Posterior vena cava (tissue), 2 donors: ENCODE measurements at regions not wholly inside any gene's neighbourhood (a gene's known extent, or its start where the extent isn't known, plus 50 kb on each side); places are given as distances from the start of the nearest gene placed in this dataset.
"Not testable (repeated sequence)": the region's sequence is repeated elsewhere in the genome, so short reads cannot be mapped to it uniquely, and the experiment has no call there.

Experiments
- DNase-seq: peaks from one replicate; pipeline ENCODE4 v3.0.0-alpha.2; 2020; ENCODE audit warnings: low spot score
- intact Hi-C, 2 donors: fragments of 100-400 bp; cut with DNase I; formaldehyde crosslinking; loops; one replicate each; pipeline versions ENCODE4 v1.14.1 to v1.14.2; 2022 to 2023
- donor health status: DM: yes; HTN: yes; CAD: no.
- donor health status: DM: yes; HTN: yes; CAD: no.

DNA sequence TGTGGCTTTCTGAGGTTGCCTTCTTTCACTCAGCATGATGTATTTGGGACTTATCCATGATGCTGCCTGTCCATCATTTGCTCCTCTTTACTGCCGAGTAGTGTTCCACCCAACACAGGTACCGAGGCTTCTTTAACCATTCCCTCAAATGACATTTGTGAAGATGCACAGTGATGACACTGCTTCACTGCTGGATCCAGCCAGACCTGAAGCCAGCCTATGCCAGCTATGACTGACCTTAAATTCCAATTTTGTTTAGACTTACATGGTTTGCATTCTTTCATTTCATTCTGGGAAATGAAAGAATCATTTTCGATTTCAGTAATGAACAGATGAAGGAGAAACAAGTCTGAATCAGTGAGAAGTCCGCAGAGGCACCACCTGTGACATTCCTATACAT, 271.0 kb downstream of the AACS start:
- no peak for DNase-seq
- intact Hi-C loops: no loop called here

DNA sequence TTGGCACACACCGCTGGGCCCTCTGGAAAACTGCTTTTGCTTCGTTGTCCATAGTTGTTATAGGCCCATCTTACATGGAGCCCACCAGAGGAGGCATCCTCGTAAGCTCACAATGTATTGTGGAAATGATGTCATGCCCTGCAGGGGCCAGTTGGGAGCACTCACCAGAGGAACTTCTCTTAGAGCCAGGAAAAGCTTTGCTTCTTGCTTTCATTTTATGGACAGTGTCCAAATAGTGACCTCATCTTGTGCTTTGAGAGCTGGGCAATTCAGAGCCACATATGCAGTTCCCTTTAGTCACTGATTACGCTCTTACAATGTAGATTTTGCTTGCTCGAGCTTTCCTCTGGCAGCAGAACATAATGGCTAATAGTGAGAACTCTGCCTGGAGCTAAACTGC, 275.6 kb downstream of the AACS start:
- intact Hi-C loops: no loop called here
- DNase-seq: no peak

DNA sequence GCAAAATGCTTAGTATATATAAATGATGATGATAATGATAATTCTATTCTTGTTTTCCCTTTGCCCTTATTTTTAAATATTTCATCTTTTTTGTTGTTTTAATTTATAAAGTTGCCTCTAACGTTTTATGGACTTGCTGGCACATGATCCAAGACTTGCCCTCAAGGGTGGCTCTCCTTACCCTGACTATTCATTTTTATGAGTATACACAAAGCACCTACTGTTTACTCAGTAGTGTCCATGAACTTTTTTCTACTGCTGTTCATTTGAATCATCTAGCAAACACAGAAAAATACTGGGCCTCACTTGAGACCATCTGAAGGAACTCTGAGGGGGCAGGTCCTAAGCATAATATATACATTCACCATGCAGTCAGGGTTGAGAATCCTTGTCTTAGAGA, 276.2 kb downstream of the AACS start:
- DNase-seq: no peak
- intact Hi-C loops: no loop called here

GRCh38 chr12:125343649-125344048, 278.4 kb downstream of the AACS start:
- DNase-seq: no peak
- intact Hi-C loops: no loop called here

GRCh38 chr12:125346362-125346761, 281.1 kb downstream of the AACS start:
- no peak for DNase-seq
- intact Hi-C loops: no loop called here

GRCh38 chr12:125351788-125352187, 286.6 kb downstream of the AACS start:
- intact Hi-C loops: no loop called here
- DNase-seq: no peak

DNA sequence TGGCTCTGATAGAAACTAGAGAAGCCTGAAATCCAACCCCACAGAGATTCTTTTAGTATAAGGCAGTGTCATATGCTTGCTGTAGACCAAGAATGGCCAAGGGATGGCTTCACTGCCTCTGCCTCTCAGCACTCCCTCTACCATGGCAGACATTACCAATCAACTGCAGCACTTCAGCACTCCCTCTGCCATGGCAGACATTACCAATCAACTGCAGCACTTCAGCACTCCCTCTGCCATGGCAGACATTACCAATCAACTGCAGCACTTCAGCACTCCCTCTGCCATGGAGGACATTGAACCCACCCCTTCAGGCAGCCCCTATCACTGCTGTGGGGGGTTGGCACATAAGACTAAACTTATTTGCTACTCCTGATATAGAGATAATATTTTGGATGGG, 287.8 kb downstream of the AACS start:
- intact Hi-C loops: not testable (repeated sequence)

DNA sequence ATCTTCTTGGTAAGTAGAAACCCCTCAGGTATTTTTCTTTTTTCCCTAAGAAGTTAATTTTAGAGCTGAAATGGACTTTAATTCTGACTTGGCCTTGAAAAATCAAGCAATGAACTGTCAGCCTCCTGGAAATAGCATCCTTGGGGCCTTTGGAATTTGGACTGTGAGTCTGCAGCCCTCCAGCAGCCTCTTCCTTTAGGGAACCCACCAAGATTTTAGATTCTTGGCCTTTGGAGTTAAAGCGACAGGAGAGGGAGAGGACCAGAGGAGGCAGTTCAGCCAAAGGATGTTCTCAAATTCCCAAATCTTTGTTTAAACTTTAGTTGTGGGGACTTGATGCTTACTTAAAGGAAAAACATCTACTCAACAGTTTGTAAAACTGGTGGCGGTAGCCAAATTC, 288.6 kb downstream of the AACS start:
- intact Hi-C loops: no loop called here
- DNase-seq: no peak

More for the DNA sequence above, 287.8 kb downstream of the AACS start:
- DNase-seq: not testable (repeated sequence)

DNA sequence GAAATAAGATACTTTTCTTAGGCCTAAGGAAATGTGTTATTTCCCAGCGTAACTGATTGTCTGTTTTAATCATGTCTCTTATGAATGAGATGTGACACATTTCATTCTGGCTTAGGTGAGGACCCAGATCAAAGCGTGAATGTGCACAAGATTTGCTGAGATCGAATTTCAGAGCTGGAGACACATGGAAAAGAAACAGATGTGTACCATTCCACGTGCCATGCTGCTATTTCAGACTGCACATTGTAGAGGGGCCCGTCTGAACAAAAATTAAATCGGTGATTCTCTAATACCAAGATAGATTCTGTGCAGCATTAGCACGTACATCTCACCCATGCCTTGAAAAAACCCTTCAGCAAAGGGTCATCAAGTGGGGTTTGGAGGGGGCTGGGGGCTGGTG, 290.4 kb downstream of the AACS start:
- no peak for DNase-seq
- intact Hi-C loops: no loop called here

DNA sequence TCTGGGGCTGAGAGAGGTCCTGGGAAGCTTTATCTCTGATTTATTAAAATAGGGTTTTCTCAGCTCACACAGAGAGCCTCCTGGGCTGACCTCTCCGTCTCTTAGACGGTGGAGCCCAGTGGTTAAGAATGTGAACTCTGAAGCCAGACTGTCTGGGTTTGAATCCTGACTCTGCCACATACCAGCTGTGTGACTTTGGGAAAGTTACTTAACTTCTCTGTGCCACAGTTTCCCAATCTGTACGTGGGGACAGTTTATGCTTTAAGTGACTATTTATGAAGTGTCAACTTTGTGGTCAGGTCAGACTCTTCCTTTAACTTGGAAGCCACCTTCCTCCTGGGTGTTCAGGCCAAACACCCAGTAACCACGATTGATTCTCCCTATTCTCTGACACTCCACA, 290.9 kb downstream of the AACS start:
- intact Hi-C loops: no loop called here

GRCh38 chr12:125357561-125357960, 292.3 kb downstream of the AACS start:
- intact Hi-C loops: no loop called here
- no peak for DNase-seq

More for the DNA sequence above, 290.9 kb downstream of the AACS start:
- no peak for DNase-seq

GRCh38 chr12:125360540-125360939, 295.3 kb downstream of the AACS start:
- DNase-seq: no peak
- intact Hi-C loops: no loop called here

DNA sequence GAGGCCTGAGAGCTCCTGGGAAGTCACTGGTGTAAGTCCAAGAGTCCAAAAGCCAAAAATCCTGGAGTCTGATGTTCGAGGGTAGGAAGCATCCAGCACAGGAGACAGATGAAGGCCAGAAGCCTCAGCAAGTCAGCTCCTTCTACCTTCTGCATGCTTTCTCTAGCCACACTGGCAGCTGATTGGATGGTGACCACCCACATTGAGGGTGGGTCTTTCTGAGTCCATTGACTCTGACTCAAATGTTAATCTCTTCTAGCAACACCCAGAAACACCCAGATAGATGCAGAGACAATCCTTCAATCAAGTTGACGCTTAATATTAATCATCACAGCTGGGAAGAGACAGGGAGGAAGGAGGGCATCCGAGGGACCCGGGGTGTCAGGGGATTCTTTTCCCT, 305.8 kb downstream of the AACS start:
- DNase-seq: no peak
- intact Hi-C loops: no loop called here

- no peak for DNase-seq
- intact Hi-C loops: no loop called here
These were observed 306.9 kb downstream of the AACS start for GRCh38 chr12:125372085-125372484.

- no peak for DNase-seq
- intact Hi-C loops: no loop called here
These were observed 308.1 kb downstream of the AACS start for GRCh38 chr12:125373375-125373774.

DNA sequence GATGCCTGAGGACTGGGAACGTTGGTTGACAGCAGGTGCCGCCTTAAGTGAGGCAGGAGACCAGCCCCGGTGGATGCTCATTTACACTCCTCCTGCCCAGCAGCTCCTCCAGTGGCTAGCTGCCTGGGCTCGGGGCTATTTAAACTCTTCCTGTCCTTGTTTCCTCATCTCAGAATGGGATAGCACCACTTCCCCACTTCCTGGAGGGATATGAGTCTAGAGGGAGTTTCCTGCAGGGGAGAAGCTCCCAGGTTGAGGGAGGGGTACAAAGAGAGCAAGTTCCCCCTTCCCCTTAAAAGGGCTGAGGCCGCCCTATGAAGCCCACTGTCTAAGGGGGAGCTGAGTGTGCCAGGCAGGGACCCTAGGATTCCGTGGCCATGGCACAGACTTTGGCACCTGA, 311.2 kb downstream of the AACS start:
- no peak for DNase-seq
- intact Hi-C loops: no loop called here

GRCh38 chr12:125377093-125377492, 311.9 kb downstream of the AACS start:
- no peak for DNase-seq

DNA sequence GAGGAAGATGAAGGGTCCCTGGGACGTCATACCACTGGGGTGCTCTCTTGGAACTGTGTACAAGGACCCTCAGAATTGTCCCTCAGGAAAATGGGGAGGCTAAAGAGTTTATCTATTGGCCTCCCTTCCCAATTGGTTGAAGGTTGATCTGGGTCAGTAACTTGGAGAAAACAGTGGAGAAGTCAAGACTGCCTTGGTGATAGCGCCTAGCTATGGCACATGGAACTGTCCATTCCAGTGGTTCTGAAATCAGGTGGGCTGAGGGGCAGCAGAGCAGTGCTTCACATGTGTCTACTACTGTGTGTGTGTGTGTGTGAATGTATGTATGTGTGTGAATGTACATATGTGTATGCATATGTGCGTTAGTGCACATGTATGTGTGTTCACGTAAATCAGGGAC, 316.1 kb downstream of the AACS start:
- intact Hi-C loops: loop anchor here in 1 of 2 donors (5.0 kb wide), 1 partner anchor 1936 kb away; no protein-coding TSS in a partner anchor

More at GRCh38 chr12:125377093-125377492, 311.9 kb downstream of the AACS start:
- intact Hi-C loops: no loop called here

GRCh38 chr12:125382926-125383325, 317.7 kb downstream of the AACS start:
- intact Hi-C loops: loop anchor here in 1 of 2 donors (5.0 kb wide), 1 partner anchor 1934 kb away; no protein-coding TSS in a partner anchor
- DNase-seq: no peak

More for the DNA sequence above, 316.1 kb downstream of the AACS start:
- no peak for DNase-seq

- DNase-seq: no peak
- intact Hi-C loops: no loop called here
These were observed 321.4 kb downstream of the AACS start for GRCh38 chr12:125386652-125387051.

DNA sequence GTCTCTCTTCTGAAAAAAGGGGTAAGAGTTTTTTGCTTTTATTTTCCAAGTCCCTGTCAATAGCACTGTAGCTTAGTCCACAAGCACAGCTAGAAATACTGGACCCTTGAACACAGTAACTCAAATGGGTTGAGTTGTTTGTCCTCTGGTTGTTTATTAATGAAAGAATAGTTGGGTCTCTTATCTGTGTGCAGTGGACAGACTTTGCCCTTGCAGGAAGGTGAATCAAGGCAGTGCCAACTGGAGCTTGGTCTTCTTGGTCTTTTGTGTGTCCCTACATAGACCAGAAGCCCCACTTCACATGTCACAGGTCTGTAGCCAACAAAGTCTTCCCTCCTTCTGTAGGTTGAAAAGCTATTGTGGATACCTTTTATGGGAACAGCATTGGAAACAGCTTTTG, 322.0 kb downstream of the AACS start:
- no peak for DNase-seq
- intact Hi-C loops: no loop called here

DNA sequence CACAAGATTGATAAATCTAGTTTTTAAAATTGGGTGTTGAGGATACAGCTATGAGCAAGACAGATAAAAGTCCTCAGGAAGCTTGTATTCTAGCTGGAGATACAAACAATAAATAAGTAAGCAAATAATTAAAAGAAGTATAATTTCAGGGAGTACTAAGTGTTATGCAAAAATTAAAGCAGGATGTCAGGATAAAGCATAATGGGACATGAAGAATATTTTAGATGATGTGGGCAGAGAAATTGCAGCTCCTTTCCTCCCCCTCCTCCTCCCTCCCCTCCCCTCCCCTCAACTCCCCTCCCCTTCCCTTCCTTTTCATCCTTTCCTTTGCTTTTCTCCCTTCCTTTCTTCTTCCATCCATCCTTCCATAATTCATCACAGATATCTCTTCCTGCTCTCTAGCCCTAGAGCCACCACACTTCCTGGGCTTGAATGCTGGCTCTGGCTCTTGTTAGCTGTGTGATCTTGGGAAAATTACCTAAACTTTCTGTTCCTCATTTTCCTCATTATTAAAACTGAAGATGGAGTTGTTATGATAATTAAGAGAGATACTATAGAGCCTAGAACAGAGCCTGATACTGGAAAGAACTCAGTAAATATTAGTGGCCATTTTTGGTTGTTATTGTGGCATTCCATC, 323.9 kb downstream of the AACS start:
- intact Hi-C loops: loop anchor here in 1 of 2 donors (1.0 kb wide), 1 partner anchor 22 kb away; no protein-coding TSS in a partner anchor
- no peak for DNase-seq
